ENCODE measurements at regions not wholly inside any gene's neighbourhood (a gene's known extent, or its start where the extent isn't known, plus 50 kb on each side); places are given as distances from the start of the nearest gene placed in this dataset.

GRCh38 chr5:116703328-116703727 is 128.7 kb upstream of the SEMA6A start:
- CTCF ChIA-PET = no interaction called here
- Mint-ChIP-seq H3K4me1 (no peaks in the 10 kb centered on the region), H3K27ac (no peak overlapping the region), H3K4me3 (no peak overlapping the region), H3K27me3 (no peaks in the 10 kb centered on the region), H3K9me3 (peaks cover 3% of the 10 kb centered on the region), H3K36me3 (no peaks in the 10 kb centered on the region)
- DNase-seq = no peak

GRCh38 chr5:116702776-116703175 is 128.2 kb upstream of the SEMA6A start:
- CTCF ChIA-PET = no interaction called here
- Mint-ChIP-seq H3K4me1 (no peaks in the 10 kb centered on the region), H3K27me3 (no peaks in the 10 kb centered on the region), H3K36me3 (no peaks in the 10 kb centered on the region), H3K27ac (no peak overlapping the region), H3K9me3 (peaks cover 3% of the 10 kb centered on the region), H3K4me3 (no peak overlapping the region)
- no peak for DNase-seq

- Mint-ChIP-seq H3K36me3 (no peaks in the 10 kb centered on the region), H3K9me3 (peaks cover 6% of the 10 kb centered on the region), H3K27me3 (no peaks in the 10 kb centered on the region), H3K4me3 (no peak overlapping the region), H3K4me1 (no peaks in the 10 kb centered on the region), H3K27ac (no peak overlapping the region)
- CTCF ChIA-PET = no interaction called here
- DNase-seq = no peak
Measured at GRCh38 chr5:116699332-116699731, 124.7 kb upstream of the SEMA6A start.

- Mint-ChIP-seq H3K36me3 (no peaks in the 10 kb centered on the region), H3K27me3 (no peaks in the 10 kb centered on the region), H3K27ac (no peak overlapping the region), H3K4me1 (no peaks in the 10 kb centered on the region), H3K4me3 (no peak overlapping the region), H3K9me3 (peaks cover 4% of the 10 kb centered on the region)
- CTCF ChIA-PET = no interaction called here
- no peak for DNase-seq
Measured at GRCh38 chr5:116696366-116696765, 121.7 kb upstream of the SEMA6A start.

- H3K9me3 Mint-ChIP-seq = peaks cover 4% of the 10 kb centered on the region
- H3K4me3 Mint-ChIP-seq = no peak overlapping the region
- H3K27ac Mint-ChIP-seq = no peak overlapping the region
- no peak for DNase-seq
- no peaks in the 10 kb centered on the region for H3K36me3 Mint-ChIP-seq
- H3K27me3 Mint-ChIP-seq = no peaks in the 10 kb centered on the region
- no peaks in the 10 kb centered on the region for H3K4me1 Mint-ChIP-seq
- CTCF ChIA-PET = no interaction called here
Measured at GRCh38 chr5:116695681-116696080, 121.1 kb upstream of the SEMA6A start.

- Mint-ChIP-seq H3K27ac (no peak overlapping the region), H3K9me3 (no peaks in the 10 kb centered on the region), H3K27me3 (no peaks in the 10 kb centered on the region), H3K4me1 (no peaks in the 10 kb centered on the region), H3K36me3 (no peaks in the 10 kb centered on the region), H3K4me3 (no peak overlapping the region)
- DNase-seq = no peak
- CTCF ChIA-PET = no interaction called here
Measured at GRCh38 chr5:116686438-116686837, 111.8 kb upstream of the SEMA6A start.

GRCh38 chr5:116685931-116686330 is 111.3 kb upstream of the SEMA6A start:
- CTCF ChIA-PET = no interaction called here
- DNase-seq = no peak
- H3K27me3 Mint-ChIP-seq = no peaks in the 10 kb centered on the region
- no peaks in the 10 kb centered on the region for H3K36me3 Mint-ChIP-seq
- no peak overlapping the region for H3K4me3 Mint-ChIP-seq
- no peaks in the 10 kb centered on the region for H3K9me3 Mint-ChIP-seq
- no peak overlapping the region for H3K27ac Mint-ChIP-seq
- no peaks in the 10 kb centered on the region for H3K4me1 Mint-ChIP-seq

GRCh38 chr5:116685069-116685468 is 110.4 kb upstream of the SEMA6A start:
- CTCF ChIA-PET = no interaction called here
- no peaks in the 10 kb centered on the region for H3K4me1 Mint-ChIP-seq
- H3K27ac Mint-ChIP-seq = no peak overlapping the region
- no peaks in the 10 kb centered on the region for H3K36me3 Mint-ChIP-seq
- no peaks in the 10 kb centered on the region for H3K9me3 Mint-ChIP-seq
- no peaks in the 10 kb centered on the region for H3K27me3 Mint-ChIP-seq
- no peak for DNase-seq
- H3K4me3 Mint-ChIP-seq = no peak overlapping the region

GRCh38 chr5:116681334-116682013 is 106.9 kb upstream of the SEMA6A start:
- no peak for DNase-seq
- Mint-ChIP-seq H3K4me1 (no peaks in the 10 kb centered on the region), H3K4me3 (no peak overlapping the region), H3K36me3 (no peaks in the 10 kb centered on the region), H3K9me3 (peaks cover 1% of the 10 kb centered on the region), H3K27ac (no peak overlapping the region), H3K27me3 (no peaks in the 10 kb centered on the region)
- CTCF ChIA-PET = no interaction called here

- no peak for DNase-seq
- Mint-ChIP-seq H3K27ac (no peak overlapping the region), H3K27me3 (no peaks in the 10 kb centered on the region), H3K4me1 (no peaks in the 10 kb centered on the region), H3K9me3 (peaks cover 1% of the 10 kb centered on the region), H3K36me3 (no peaks in the 10 kb centered on the region), H3K4me3 (no peak overlapping the region)
- CTCF ChIA-PET = interaction anchor here (0.6 kb wide), 1 partner anchor 21 kb away, joined by 3 read pairs; no protein-coding TSS in a partner anchor
Measured at GRCh38 chr5:116675626-116675910, 100.9 kb upstream of the SEMA6A start.

- Mint-ChIP-seq H3K36me3 (no peaks in the 10 kb centered on the region), H3K9me3 (peaks cover 1% of the 10 kb centered on the region), H3K27me3 (no peaks in the 10 kb centered on the region), H3K27ac (no peak overlapping the region), H3K4me3 (no peak overlapping the region), H3K4me1 (no peaks in the 10 kb centered on the region)
- CTCF ChIA-PET = no interaction called here
- DNase-seq = no peak
Measured at GRCh38 chr5:116674881-116675625, 100.4 kb upstream of the SEMA6A start.

- H3K36me3 Mint-ChIP-seq = no peaks in the 10 kb centered on the region
- CTCF ChIA-PET = no interaction called here
- H3K27me3 Mint-ChIP-seq = no peaks in the 10 kb centered on the region
- H3K4me3 Mint-ChIP-seq = no peak overlapping the region
- DNase-seq = no peak
- H3K27ac Mint-ChIP-seq = no peak overlapping the region
- peaks cover 1% of the 10 kb centered on the region for H3K9me3 Mint-ChIP-seq
- H3K4me1 Mint-ChIP-seq = no peaks in the 10 kb centered on the region
Measured at GRCh38 chr5:116673453-116673852, 98.8 kb upstream of the SEMA6A start.

- no peak overlapping the region for H3K27ac Mint-ChIP-seq
- H3K27me3 Mint-ChIP-seq = no peaks in the 10 kb centered on the region
- no peaks in the 10 kb centered on the region for H3K36me3 Mint-ChIP-seq
- CTCF ChIA-PET = no interaction called here
- H3K9me3 Mint-ChIP-seq = no peaks in the 10 kb centered on the region
- no peak for DNase-seq
- no peaks in the 10 kb centered on the region for H3K4me1 Mint-ChIP-seq
- no peak overlapping the region for H3K4me3 Mint-ChIP-seq
Measured at GRCh38 chr5:116672203-116672602, 97.6 kb upstream of the SEMA6A start.

GRCh38 chr5:116671211-116671736 is 96.7 kb upstream of the SEMA6A start:
- CTCF ChIA-PET = no interaction called here
- Mint-ChIP-seq H3K4me1 (no peaks in the 10 kb centered on the region), H3K4me3 (no peak overlapping the region), H3K27me3 (no peaks in the 10 kb centered on the region), H3K9me3 (no peaks in the 10 kb centered on the region), H3K27ac (no peak overlapping the region), H3K36me3 (no peaks in the 10 kb centered on the region)
- DNase-seq = no peak

GRCh38 chr5:116669261-116670031 is 94.8 kb upstream of the SEMA6A start:
- Mint-ChIP-seq H3K27me3 (no peaks in the 10 kb centered on the region), H3K4me3 (no peak overlapping the region), H3K4me1 (no peaks in the 10 kb centered on the region), H3K9me3 (no peaks in the 10 kb centered on the region), H3K27ac (no peak overlapping the region), H3K36me3 (no peaks in the 10 kb centered on the region)
- CTCF ChIA-PET = no interaction called here
- no peak for DNase-seq

Data from activated naive CD4-positive, alpha-beta T cell treated with anti-CD3 and anti-CD28 coated beads, Interleukin-2, amount 10 ng/mL, durations not matched to agents 7 days and 5 days (primary cell).